ENCODE measurements at regions not wholly inside any gene's neighbourhood (a gene's known extent, or its start where the extent isn't known, plus 50 kb on each side); places are given as distances from the start of the nearest gene placed in this dataset.

DNA sequence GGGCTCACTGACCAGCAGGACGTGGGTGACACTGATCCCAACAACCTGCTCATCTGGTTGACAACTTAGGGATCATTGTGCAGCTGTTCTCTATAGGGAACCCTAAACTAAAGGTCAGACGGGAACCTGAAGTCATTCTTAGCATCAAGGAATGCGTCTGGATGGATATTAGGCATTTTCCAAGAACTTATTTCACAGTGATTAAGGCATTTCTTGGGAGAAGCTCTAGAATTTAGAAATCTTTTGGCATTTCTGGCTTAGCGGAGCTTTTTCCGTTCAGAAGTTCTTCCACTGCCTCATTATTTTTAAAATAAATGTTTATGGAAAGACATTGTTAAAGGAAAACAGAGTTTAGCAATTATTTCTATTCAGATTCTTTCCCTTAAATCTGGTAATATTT is 303.3 kb upstream of the IGFBP3 start:
- H3K9me3 ChIP-seq (ENCODE audit: insufficient read depth, low read depth, low read length) = no peaks in the 10 kb centered on the region

GRCh38 chr7:46220066-46220630 is 299.1 kb upstream of the IGFBP3 start:
- no peaks in the 10 kb centered on the region for H4K20me1 ChIP-seq (ENCODE audit: insufficient read depth, low read length)
- H3K4me1 Mint-ChIP-seq (ENCODE audit: low read depth, unreplicated experiment) = peaks cover 11% of the 10 kb centered on the region
- no peak overlapping the region for H3K4me3 Mint-ChIP-seq (ENCODE audit: unreplicated experiment)
- TF ChIP-seq CTCF (IDR thresholded peaks at IDR 0.05; ENCODE audit: insufficient read depth, low read depth, low read length) (no peak), EZH2 (IDR thresholded peaks at IDR 0.05; ENCODE audit: insufficient read depth, low read length) (no peak)
- H3K36me3 Mint-ChIP-seq (ENCODE audit: low read depth, unreplicated experiment) = no peaks in the 10 kb centered on the region
- H3K27ac Mint-ChIP-seq (ENCODE audit: unreplicated experiment) = peak overlapping the region; percentile 36
- no peak for FAIRE-seq
- H3K9me3 ChIP-seq (ENCODE audit: insufficient read depth, low read depth, low read length) = no peaks in the 10 kb centered on the region
- no peaks in the 10 kb centered on the region for H3K79me2 ChIP-seq (ENCODE audit: insufficient read depth, low read length)
- H3K4me1 ChIP-seq (ENCODE audit: insufficient read depth, low read length) = no peaks in the 10 kb centered on the region
- H3K9ac ChIP-seq (ENCODE audit: low read length) = no peak overlapping the region
- H3K27me3 Mint-ChIP-seq (ENCODE audit: low read depth, unreplicated experiment) = no peaks in the 10 kb centered on the region
- no peak overlapping the region for H3K27ac ChIP-seq (ENCODE audit: low read depth, low read length)
- H3K4me2 ChIP-seq (ENCODE audit: low read length) = no peak overlapping the region
- no peak overlapping the region for H2AFZ ChIP-seq (ENCODE audit: low read depth, low read length)
- H3K36me3 ChIP-seq (ENCODE audit: insufficient read depth, low read length) = no peaks in the 10 kb centered on the region
- peak; percentile 35 for DNase-seq (ENCODE audit: low read depth)
- no peak overlapping the region for H3K4me3 ChIP-seq (ENCODE audit: insufficient read depth, low read depth, low read length)
- no peaks in the 10 kb centered on the region for H3K27me3 ChIP-seq (ENCODE audit: insufficient read depth, low read length)
- H3K9me3 Mint-ChIP-seq (ENCODE audit: unreplicated experiment) = no peaks in the 10 kb centered on the region

More for the DNA sequence above, 303.3 kb upstream of the IGFBP3 start:
- H3K27ac ChIP-seq (ENCODE audit: low read depth, low read length) = no peak overlapping the region
- no peaks in the 10 kb centered on the region for H4K20me1 ChIP-seq (ENCODE audit: insufficient read depth, low read length)
- peaks cover 4% of the 10 kb centered on the region for H3K4me1 ChIP-seq (ENCODE audit: insufficient read depth, low read length)
- no peak overlapping the region for H2AFZ ChIP-seq (ENCODE audit: low read depth, low read length)
- DNase-seq (ENCODE audit: low read depth) (no peak), FAIRE-seq (no peak)
- no peaks in the 10 kb centered on the region for H3K36me3 ChIP-seq (ENCODE audit: insufficient read depth, low read length)
- Mint-ChIP-seq H3K9me3 (ENCODE audit: unreplicated experiment) (no peaks in the 10 kb centered on the region), H3K4me3 (ENCODE audit: unreplicated experiment) (no peak overlapping the region), H3K27me3 (ENCODE audit: low read depth, unreplicated experiment) (no peaks in the 10 kb centered on the region), H3K27ac (ENCODE audit: unreplicated experiment) (no peak overlapping the region), H3K36me3 (ENCODE audit: low read depth, unreplicated experiment) (no peaks in the 10 kb centered on the region), H3K4me1 (ENCODE audit: low read depth, unreplicated experiment) (peaks cover 30% of the 10 kb centered on the region)
- no peaks in the 10 kb centered on the region for H3K27me3 ChIP-seq (ENCODE audit: insufficient read depth, low read length)
- no peak overlapping the region for H3K4me3 ChIP-seq (ENCODE audit: insufficient read depth, low read depth, low read length)
- H3K79me2 ChIP-seq (ENCODE audit: insufficient read depth, low read length) = no peaks in the 10 kb centered on the region
- no peak for TF ChIP-seq EZH2 (IDR thresholded peaks at IDR 0.05; ENCODE audit: insufficient read depth, low read length)
- no peak for TF ChIP-seq CTCF (IDR thresholded peaks at IDR 0.05; ENCODE audit: insufficient read depth, low read depth, low read length)
- H3K4me2 ChIP-seq (ENCODE audit: low read length) = no peak overlapping the region
- no peak overlapping the region for H3K9ac ChIP-seq (ENCODE audit: low read length)

GRCh38 chr7:46218461-46219200 is 297.6 kb upstream of the IGFBP3 start:
- no peaks in the 10 kb centered on the region for H3K9me3 ChIP-seq (ENCODE audit: insufficient read depth, low read depth, low read length)
- H3K9ac ChIP-seq (ENCODE audit: low read length) = no peak overlapping the region
- no peaks in the 10 kb centered on the region for H3K9me3 Mint-ChIP-seq (ENCODE audit: unreplicated experiment)
- H3K36me3 Mint-ChIP-seq (ENCODE audit: low read depth, unreplicated experiment) = no peaks in the 10 kb centered on the region
- no peak overlapping the region for H3K4me3 Mint-ChIP-seq (ENCODE audit: unreplicated experiment)
- H3K4me1 Mint-ChIP-seq (ENCODE audit: low read depth, unreplicated experiment) = peaks cover 7% of the 10 kb centered on the region
- no peak overlapping the region for H3K27ac Mint-ChIP-seq (ENCODE audit: unreplicated experiment)
- H3K79me2 ChIP-seq (ENCODE audit: insufficient read depth, low read length) = no peaks in the 10 kb centered on the region
- H4K20me1 ChIP-seq (ENCODE audit: insufficient read depth, low read length) = no peaks in the 10 kb centered on the region
- no peaks in the 10 kb centered on the region for H3K27me3 ChIP-seq (ENCODE audit: insufficient read depth, low read length)
- no peak overlapping the region for H2AFZ ChIP-seq (ENCODE audit: low read depth, low read length)
- no peak overlapping the region for H3K4me3 ChIP-seq (ENCODE audit: insufficient read depth, low read depth, low read length)
- H3K4me2 ChIP-seq (ENCODE audit: low read length) = no peak overlapping the region
- no peak for TF ChIP-seq EZH2 (IDR thresholded peaks at IDR 0.05; ENCODE audit: insufficient read depth, low read length)
- TF ChIP-seq CTCF (IDR thresholded peaks at IDR 0.05; ENCODE audit: insufficient read depth, low read depth, low read length) = no peak
- no peak overlapping the region for H3K27ac ChIP-seq (ENCODE audit: low read depth, low read length)
- DNase-seq (ENCODE audit: low read depth) (no peak), FAIRE-seq (no peak)
- no peaks in the 10 kb centered on the region for H3K36me3 ChIP-seq (ENCODE audit: insufficient read depth, low read length)
- H3K4me1 ChIP-seq (ENCODE audit: insufficient read depth, low read length) = no peaks in the 10 kb centered on the region
- H3K27me3 Mint-ChIP-seq (ENCODE audit: low read depth, unreplicated experiment) = no peaks in the 10 kb centered on the region
